Subcutaneous abdominal adipose tissue (tissue), 5 donors: ENCODE measurements at regions not wholly inside any gene's neighbourhood (a gene's known extent, or its start where the extent isn't known, plus 50 kb on each side); places are given as distances from the start of the nearest gene placed in this dataset.

Source experiments
- H3K27ac ChIP-seq: one replicate; pipeline ENCODE4 v1.7.0; 2013; ENCODE audit warnings: low read depth, mild to moderate bottlenecking, inconsistent platforms, low read length, moderate library complexity
- H3K27me3 ChIP-seq, 5 donors: one replicate each; pipeline ENCODE4 v1.7.0; 2013; ENCODE audit warnings: low read length in 5 of 5, inconsistent platforms in 1 of 5; ENCODE audit not compliant: control insufficient read depth in 5 of 5, insufficient read depth in 4 of 5
- H3K36me3 ChIP-seq, 5 donors: one replicate each; pipeline ENCODE4 v1.7.0; 2013; ENCODE audit warnings: low read length in 5 of 5; ENCODE audit not compliant: control insufficient read depth in 5 of 5, insufficient read depth in 5 of 5
- H3K4me1 ChIP-seq, 5 donors: one replicate each; pipeline ENCODE4 v1.7.0; 2013; ENCODE audit warnings: low read length in 5 of 5, mild to moderate bottlenecking in 3 of 5, moderate library complexity in 1 of 5; ENCODE audit not compliant: control insufficient read depth in 5 of 5, insufficient read depth in 5 of 5
- H3K4me3 ChIP-seq, 5 donors: one replicate each; pipeline ENCODE4 v1.7.0; 2013; ENCODE audit warnings: low read length in 5 of 5, low read depth in 1 of 5
- H3K9ac ChIP-seq, 5 donors: one replicate each; pipeline ENCODE4 v1.7.0; 2013; ENCODE audit warnings: low read length in 5 of 5, mild to moderate bottlenecking in 4 of 5, moderate library complexity in 3 of 5
- H3K9me3 ChIP-seq, 5 donors: one replicate each; pipeline ENCODE4 v1.7.0; 2013; ENCODE audit warnings: low read length in 5 of 5; ENCODE audit not compliant: control insufficient read depth in 5 of 5
- donor health status: healthy.
- donor health status: healthy.
- donor health status: healthy.
- donor health status: healthy.
- donor health status: healthy.

- Histone ChIP-seq H3K27me3 (peaks cover 0 to 7% (median 3%) of the 10 kb centered on the region in 5 donors), H3K9ac (no peak overlapping the region), H3K4me1 (peaks cover 0 to 6% (median 0%) of the 10 kb centered on the region in 5 donors), H3K36me3 (no peaks in the 10 kb centered on the region), H3K27ac (no peak overlapping the region), H3K4me3 (no peak overlapping the region), H3K9me3 (no peaks in the 10 kb centered on the region)
Measured at GRCh38 chr10:28808693-28809092, 131.4 kb downstream of the BAMBI start.

- H3K9me3 ChIP-seq = no peaks in the 10 kb centered on the region
- peaks cover 0 to 7% (median 3%) of the 10 kb centered on the region in 5 donors for H3K27me3 ChIP-seq
- peaks cover 0 to 6% (median 0%) of the 10 kb centered on the region in 5 donors for H3K4me1 ChIP-seq
- no peak overlapping the region for H3K27ac ChIP-seq
- no peaks in the 10 kb centered on the region for H3K36me3 ChIP-seq
- no peak overlapping the region for H3K9ac ChIP-seq
- H3K4me3 ChIP-seq = no peak overlapping the region
Measured at GRCh38 chr10:28810057-28810870, 132.9 kb downstream of the BAMBI start.

GRCh38 chr10:28811639-28812349 is 134.5 kb downstream of the BAMBI start:
- Histone ChIP-seq H3K9ac (no peak overlapping the region), H3K36me3 (no peaks in the 10 kb centered on the region), H3K4me1 (peaks cover 0 to 6% (median 0%) of the 10 kb centered on the region in 5 donors), H3K4me3 (no peak overlapping the region), H3K27ac (no peak overlapping the region), H3K27me3 (peaks cover 0 to 5% (median 3%) of the 10 kb centered on the region in 5 donors), H3K9me3 (no peaks in the 10 kb centered on the region)

- H3K36me3 ChIP-seq = no peaks in the 10 kb centered on the region
- H3K9me3 ChIP-seq = no peaks in the 10 kb centered on the region
- no peak overlapping the region for H3K27ac ChIP-seq
- H3K4me3 ChIP-seq = no peak overlapping the region
- peaks cover 0 to 6% (median 0%) of the 10 kb centered on the region in 5 donors for H3K4me1 ChIP-seq
- peaks cover 0 to 5% (median 3%) of the 10 kb centered on the region in 5 donors for H3K27me3 ChIP-seq
- H3K9ac ChIP-seq = no peak overlapping the region
Measured at GRCh38 chr10:28812384-28813372, 135.4 kb downstream of the BAMBI start.

- Histone ChIP-seq H3K9me3 (no peaks in the 10 kb centered on the region), H3K4me1 (no peaks in the 10 kb centered on the region), H3K9ac (no peak overlapping the region), H3K27me3 (no peaks in the 10 kb centered on the region), H3K36me3 (no peaks in the 10 kb centered on the region), H3K4me3 (no peak overlapping the region), H3K27ac (no peak overlapping the region)
Measured at GRCh38 chr10:28815681-28816080, 138.4 kb downstream of the BAMBI start.

GRCh38 chr10:28822719-28823464 is 145.6 kb downstream of the BAMBI start:
- Histone ChIP-seq H3K9me3 (no peaks in the 10 kb centered on the region), H3K4me1 (no peaks in the 10 kb centered on the region), H3K4me3 (no peak overlapping the region), H3K9ac (no peak overlapping the region), H3K36me3 (no peaks in the 10 kb centered on the region), H3K27ac (no peak overlapping the region), H3K27me3 (peaks cover 0 to 4% (median 0%) of the 10 kb centered on the region in 5 donors)

- H3K36me3 ChIP-seq = no peaks in the 10 kb centered on the region
- no peaks in the 10 kb centered on the region for H3K4me1 ChIP-seq
- H3K27ac ChIP-seq = no peak overlapping the region
- no peak overlapping the region for H3K9ac ChIP-seq
- no peak overlapping the region for H3K4me3 ChIP-seq
- H3K9me3 ChIP-seq = no peaks in the 10 kb centered on the region
- peaks cover 0 to 4% (median 0%) of the 10 kb centered on the region in 5 donors for H3K27me3 ChIP-seq
Measured at GRCh38 chr10:28823501-28824075, 146.3 kb downstream of the BAMBI start.

GRCh38 chr10:28833313-28833712 is 156.0 kb downstream of the BAMBI start:
- no peak overlapping the region for H3K27ac ChIP-seq
- H3K9me3 ChIP-seq = no peaks in the 10 kb centered on the region
- H3K36me3 ChIP-seq = no peaks in the 10 kb centered on the region
- H3K4me1 ChIP-seq = no peaks in the 10 kb centered on the region
- no peak overlapping the region for H3K9ac ChIP-seq
- no peaks in the 10 kb centered on the region for H3K27me3 ChIP-seq
- no peak overlapping the region for H3K4me3 ChIP-seq

- H3K4me1 ChIP-seq = no peaks in the 10 kb centered on the region
- H3K9ac ChIP-seq = no peak overlapping the region
- no peaks in the 10 kb centered on the region for H3K36me3 ChIP-seq
- no peaks in the 10 kb centered on the region for H3K27me3 ChIP-seq
- no peak overlapping the region for H3K27ac ChIP-seq
- no peaks in the 10 kb centered on the region for H3K9me3 ChIP-seq
- H3K4me3 ChIP-seq = no peak overlapping the region
Measured at GRCh38 chr10:28836435-28836743, 159.1 kb downstream of the BAMBI start.
